SK-N-SH (cell line): ENCODE measurements at regions not wholly inside any gene's neighbourhood (a gene's known extent, or its start where the extent isn't known, plus 50 kb on each side); places are given as distances from the start of the nearest gene placed in this dataset.

ENCODE experiments used
- CTCF ChIA-PET: fragments of 300-600, 350-600 bp; formaldehyde crosslinking; extraction: SDS; loops from one replicate; lab custom pipeline; 2021; lab: Yijun Ruan, JAX
- POLR2A ChIA-PET: fragments of 350-600 bp; sonication (Branson Sonifier 250); formaldehyde crosslinking; extraction: SDS; loops from one replicate; lab custom pipeline; 2020; ENCODE audit warnings: antibody characterized with exemption, inconsistent platforms; lab: Yijun Ruan, JAX
- DNase-seq: peaks from one replicate; pipeline ENCODE4 v3.0.0; 2012
- H2AFZ ChIP-seq: fragments of 200-600 bp; sonication (generic); 2 replicates; pipeline ENCODE4 v1.8.1; 2016; ENCODE audit warnings: antibody characterized with exemption, mild to moderate bottlenecking, low read depth
- H3F3A ChIP-seq: fragments of 200-600 bp; sonication (generic); replicated peaks from 2 replicates; pipeline ENCODE3; 2016; ENCODE audit warnings: antibody characterized with exemption, mild to moderate bottlenecking; ENCODE audit not compliant: insufficient read depth
- H3K27ac ChIP-seq, 2 experiments: fragments of 200-500 bp in 1 of 2; fragments of 200-600 bp in 1 of 2; sonication (Bioruptor generic) in 1 of 2; sonication (generic), shearing (Covaris generic) in 1 of 2; 2 replicates each; pipeline versions ENCODE4 v1.5.1 to v1.6.1; 2014 to 2016; ENCODE audit warnings: low read depth in 2 of 2, inconsistent platforms in 1 of 2, low read length in 1 of 2, mild to moderate bottlenecking in 1 of 2, mixed read lengths in 1 of 2
- H3K27me3 ChIP-seq: fragments of 200-600 bp; sonication (generic), shearing (Covaris generic); 2 replicates; pipeline ENCODE4 v1.6.1; 2016; ENCODE audit warnings: mixed run types; ENCODE audit not compliant: insufficient read depth
- H3K36me3 ChIP-seq, 2 experiments: fragments of 200-500 bp in 1 of 2; fragments of 200-600 bp in 1 of 2; sonication (Bioruptor generic) in 1 of 2; sonication (generic) in 1 of 2; replicated peaks in 1 of 2; 2 replicates each; pipeline versions ENCODE3 to v1.5.1; 2014 to 2016; ENCODE audit warnings: low read length in 1 of 2, mild to moderate bottlenecking in 1 of 2; ENCODE audit not compliant: insufficient read depth in 2 of 2, control insufficient read depth in 1 of 2
- H3K4me1 ChIP-seq, 2 experiments: fragments of 200-500 bp in 1 of 2; fragments of 200-600 bp in 1 of 2; sonication (Bioruptor generic) in 1 of 2; sonication (generic), shearing (Covaris generic) in 1 of 2; 2 replicates each; pipeline versions ENCODE4 v1.5.1 to v1.6.1; 2014 to 2016; ENCODE audit warnings: low read depth in 1 of 2, low read length in 1 of 2, mixed run types in 1 of 2; ENCODE audit not compliant: insufficient read depth in 2 of 2, control insufficient read depth in 1 of 2
- H3K4me2 ChIP-seq: fragments of 200-600 bp; sonication (generic), shearing (Covaris generic); 2 replicates; pipeline ENCODE4 v1.6.1; 2017; ENCODE audit warnings: mixed run types
- H3K4me3 ChIP-seq, 2 experiments: fragments of 200-500 bp in 1 of 2; fragments of 200-600 bp in 1 of 2; sonication (Bioruptor generic) in 1 of 2; sonication (generic), shearing (Covaris generic) in 1 of 2; 2 replicates each; pipeline versions ENCODE4 v1.5.1 to v1.8.1; 2014 to 2016; ENCODE audit warnings: low read depth in 2 of 2, inconsistent platforms in 1 of 2, low read length in 1 of 2, mild to moderate bottlenecking in 1 of 2, mixed read lengths in 1 of 2, moderate library complexity in 1 of 2
- H3K79me2 ChIP-seq: fragments of 200-600 bp; sonication (generic); 2 replicates; pipeline ENCODE4 v1.8.1; 2017; ENCODE audit warnings: mild to moderate bottlenecking; ENCODE audit not compliant: insufficient read depth
- H3K9ac ChIP-seq: fragments of 200-600 bp; sonication (generic); 2 replicates; pipeline ENCODE4 v1.6.1; 2017; ENCODE audit warnings: mixed run types
- H3K9me2 ChIP-seq: fragments of 200-600 bp; sonication (generic); 2 replicates; pipeline ENCODE4 v1.6.1; 2017; ENCODE audit warnings: mixed run types
- H3K9me3 ChIP-seq: fragments of 200-600 bp; sonication (generic); 2 replicates; pipeline ENCODE4 v1.6.1; 2017; ENCODE audit warnings: mixed run types, mild to moderate bottlenecking, moderate library complexity
- H4K20me1 ChIP-seq: fragments of 200-600 bp; sonication (generic); 2 replicates; pipeline ENCODE4 v1.6.1; 2017; ENCODE audit warnings: mild to moderate bottlenecking, mixed run types; ENCODE audit not compliant: insufficient read depth
- CHD2 ChIP-seq: fragments of 150-350 bp; IDR thresholded peaks from 2 replicates; pipeline ENCODE4 v1.6.1; 2018; ENCODE audit warnings: low read length; ENCODE audit not compliant: partially characterized antibody
- ELF1 ChIP-seq: IDR thresholded peaks from 2 replicates; pipeline ENCODE4 v1.4.0; 2012
- EP300 ChIP-seq, 2 experiments: IDR thresholded peaks; 2 replicates each; pipeline versions ENCODE4 v1.4.0 to v1.6.1; 2012; ENCODE audit warnings: borderline replicate concordance in 1 of 2, low read depth in 1 of 2, low read length in 1 of 2
- EZH2phosphoT487 ChIP-seq: fragments of 200-600 bp; sonication (generic); IDR thresholded peaks from 2 replicates; pipeline ENCODE4 v1.6.1; 2017; ENCODE audit warnings: low read depth, mixed run types, mild to moderate bottlenecking, antibody characterized with exemption, moderate library complexity, borderline replicate concordance
- FOSL2 ChIP-seq: IDR thresholded peaks from 2 replicates; pipeline ENCODE4 v1.4.0; 2012; ENCODE audit warnings: low read depth, mild to moderate bottlenecking, moderate library complexity, borderline replicate concordance
- FOXJ3 ChIP-seq: sonication (generic); formaldehyde crosslinking; IDR thresholded peaks from 2 replicates; pipeline ENCODE4 v1.5.1; 2020; ENCODE audit warnings: mild to moderate bottlenecking, missing genetic modification reagents
- FOXM1 ChIP-seq: IDR thresholded peaks from 2 replicates; pipeline ENCODE4 v1.4.0; 2012; ENCODE audit warnings: low read depth, mild to moderate bottlenecking
- GATA2 ChIP-seq: sonication (generic); formaldehyde crosslinking; IDR thresholded peaks from 2 replicates; pipeline ENCODE4 v1.5.0; 2020; ENCODE audit warnings: mild to moderate bottlenecking, missing genetic modification reagents
- IRF3 ChIP-seq: fragments of 150-350 bp; IDR thresholded peaks from 2 replicates; pipeline ENCODE4 v1.6.1; 2016; ENCODE audit warnings: mild to moderate bottlenecking, low read depth, low read length
- JUND ChIP-seq: IDR thresholded peaks from 2 replicates; pipeline ENCODE4 v1.4.0; 2012
- MAX ChIP-seq: IDR thresholded peaks from 2 replicates; pipeline ENCODE4 v1.4.0; 2012; ENCODE audit warnings: low read depth
- MEF2A ChIP-seq: IDR thresholded peaks from 2 replicates; pipeline ENCODE4 v1.4.0; 2012; ENCODE audit warnings: low read depth, borderline replicate concordance
- MXI1 ChIP-seq: IDR thresholded peaks from 2 replicates; pipeline ENCODE4 v1.6.1; 2012; ENCODE audit warnings: mild to moderate bottlenecking, low read depth, low read length, improper control_type of control experiment
- PBX3 ChIP-seq: IDR thresholded peaks from 2 replicates; pipeline ENCODE4; 2012
- POLR2AphosphoS5 ChIP-seq: IDR thresholded peaks from 2 replicates; pipeline ENCODE4 v1.6.1; 2012; ENCODE audit warnings: low read depth, low read length
- REST ChIP-seq: IDR thresholded peaks from 2 replicates; pipeline ENCODE4 v1.6.1; 2012; ENCODE audit warnings: mild to moderate bottlenecking, low read depth, low read length, moderate library complexity
- RFX5 ChIP-seq: IDR thresholded peaks from 2 replicates; pipeline ENCODE4 v1.6.1; 2012; ENCODE audit warnings: mild to moderate bottlenecking, improper control_type of control experiment, low read length
- RXRA ChIP-seq: IDR thresholded peaks from 2 replicates; pipeline ENCODE4 v1.4.0; 2012; ENCODE audit warnings: low read depth, mild to moderate bottlenecking, borderline replicate concordance
- SMC3 ChIP-seq: IDR thresholded peaks from 2 replicates; pipeline ENCODE4 v1.6.1; 2012; ENCODE audit warnings: low read depth, low read length, improper control_type of control experiment
- TCF12 ChIP-seq: IDR thresholded peaks from 2 replicates; pipeline ENCODE4 v1.4.0; 2012
- TEAD4 ChIP-seq: IDR thresholded peaks from 2 replicates; pipeline ENCODE4 v1.4.0; 2012; ENCODE audit warnings: mild to moderate bottlenecking, borderline replicate concordance; ENCODE audit not compliant: insufficient read depth
- YY1 ChIP-seq: IDR thresholded peaks from 2 replicates; pipeline ENCODE4 v1.4.0; 2012; ENCODE audit warnings: low read depth, mild to moderate bottlenecking
- TF ChIP-seq, protein P1 (sequence below): IDR thresholded peaks from 2 replicates; pipeline ENCODE4 v1.4.0; 2012; ENCODE audit warnings: low read depth, borderline replicate concordance
- TF ChIP-seq, protein P2 (sequence below): fragments of 200-600 bp; sonication (generic); IDR thresholded peaks from 2 replicates; pipeline ENCODE4 v1.6.1; 2017; ENCODE audit warnings: antibody characterized with exemption, mild to moderate bottlenecking, moderate library complexity
- TF ChIP-seq, protein P3 (sequence below): fragments of 150-350 bp; IDR thresholded peaks from 2 replicates; pipeline ENCODE4 v1.6.1; 2017; ENCODE audit warnings: antibody characterized with exemption, low read length, low read depth, borderline replicate concordance

DNA sequence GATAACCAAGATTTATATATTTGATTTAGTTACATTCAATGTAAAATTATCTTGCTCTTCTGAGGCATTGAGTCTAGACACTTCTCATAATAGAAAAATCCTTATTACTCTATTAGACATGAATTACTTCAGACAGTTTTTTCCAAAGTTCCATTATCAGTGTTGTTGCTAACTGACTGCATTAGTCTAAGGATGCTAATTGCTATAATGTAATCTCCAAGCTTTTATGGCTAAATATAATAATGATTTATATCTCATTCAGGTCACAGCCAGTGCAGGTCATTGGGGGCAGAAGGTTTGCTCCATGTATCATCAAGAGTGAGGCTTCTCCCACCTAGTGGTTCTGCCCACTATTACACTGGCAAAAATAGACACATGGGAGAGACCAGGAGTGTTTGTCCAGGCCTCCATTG lies 377.2 kb upstream of the DDI1 start:
- Histone ChIP-seq H3K9me3 (no peaks in the 10 kb centered on the region), H2AFZ (no peak overlapping the region), H3K36me3 (no peaks in the 10 kb centered on the region), H3K9ac (no peak overlapping the region), H3K27ac (peak overlapping the region; percentile 14 to 83), H3K27me3 (no peaks in the 10 kb centered on the region), H3K4me2 (no peak overlapping the region), H4K20me1 (no peaks in the 10 kb centered on the region), H3K9me2 (no peaks in the 10 kb centered on the region), H3K4me3 (no peak overlapping the region), H3K4me1 (peaks cover 4 to 8% of the 10 kb centered on the region in 2 experiments; a peak in 3 of 4 replicates), H3F3A (peaks cover 4% of the 10 kb centered on the region), H3K79me2 (no peaks in the 10 kb centered on the region)
- POLR2A ChIA-PET, result no interaction called here
- DNase-seq, result peak; percentile 48
- CTCF ChIA-PET, result interaction anchor here (0.7 to 3.6 kb wide), 19 partner anchors 8 to 404 kb away, joined by 3 to 15 read pairs (median 3); no protein-coding TSS in a partner anchor
- TF ChIP-seq JUND (peak; percentile 8; the same call in 1 of the 2 replicates), EZH2phosphoT487 (no peak), MXI1 (peak; percentile 25; the same call in 1 of the 2 replicates), YY1 (no peak), IRF3 (no peak), RFX5 (no peak), POLR2AphosphoS5 (peak; percentile 35; the same call in 1 of the 2 replicates), FOXM1 (no peak), TCF12 (peak; percentile 61), EP300 (IDR thresholded peaks at IDR 0.05; ENCODE audit: borderline replicate concordance in 1 of 2, low read depth in 1 of 2, low read length in 1 of 2) (peak; percentile 71 to 87), MAX (no peak), FOXJ3 (CRISPR knock-in tag) (0 out of 2 replicates have a peak, but pooled peaks have one; percentile 18), TEAD4 (peak; percentile 68; the same call in 1 of the 2 replicates), RXRA (no peak), GATA2 (peak; percentile 72), CHD2 (peak; percentile 20), SMC3 (peak; percentile 63), FOSL2 (no peak), REST (no peak), PBX3 (peak; percentile 47; the same call in 1 of the 2 replicates), MEF2A (peak; percentile 18; the same call in 1 of the 2 replicates), ELF1 (no peak)
- TF ChIP-seq, protein P1, sequence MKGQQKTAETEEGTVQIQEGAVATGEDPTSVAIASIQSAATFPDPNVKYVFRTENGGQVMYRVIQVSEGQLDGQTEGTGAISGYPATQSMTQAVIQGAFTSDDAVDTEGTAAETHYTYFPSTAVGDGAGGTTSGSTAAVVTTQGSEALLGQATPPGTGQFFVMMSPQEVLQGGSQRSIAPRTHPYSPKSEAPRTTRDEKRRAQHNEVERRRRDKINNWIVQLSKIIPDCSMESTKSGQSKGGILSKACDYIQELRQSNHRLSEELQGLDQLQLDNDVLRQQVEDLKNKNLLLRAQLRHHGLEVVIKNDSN, result no peak
- TF ChIP-seq, protein P2, sequence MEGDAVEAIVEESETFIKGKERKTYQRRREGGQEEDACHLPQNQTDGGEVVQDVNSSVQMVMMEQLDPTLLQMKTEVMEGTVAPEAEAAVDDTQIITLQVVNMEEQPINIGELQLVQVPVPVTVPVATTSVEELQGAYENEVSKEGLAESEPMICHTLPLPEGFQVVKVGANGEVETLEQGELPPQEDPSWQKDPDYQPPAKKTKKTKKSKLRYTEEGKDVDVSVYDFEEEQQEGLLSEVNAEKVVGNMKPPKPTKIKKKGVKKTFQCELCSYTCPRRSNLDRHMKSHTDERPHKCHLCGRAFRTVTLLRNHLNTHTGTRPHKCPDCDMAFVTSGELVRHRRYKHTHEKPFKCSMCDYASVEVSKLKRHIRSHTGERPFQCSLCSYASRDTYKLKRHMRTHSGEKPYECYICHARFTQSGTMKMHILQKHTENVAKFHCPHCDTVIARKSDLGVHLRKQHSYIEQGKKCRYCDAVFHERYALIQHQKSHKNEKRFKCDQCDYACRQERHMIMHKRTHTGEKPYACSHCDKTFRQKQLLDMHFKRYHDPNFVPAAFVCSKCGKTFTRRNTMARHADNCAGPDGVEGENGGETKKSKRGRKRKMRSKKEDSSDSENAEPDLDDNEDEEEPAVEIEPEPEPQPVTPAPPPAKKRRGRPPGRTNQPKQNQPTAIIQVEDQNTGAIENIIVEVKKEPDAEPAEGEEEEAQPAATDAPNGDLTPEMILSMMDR, result peak; percentile 66
- TF ChIP-seq, protein P3, sequence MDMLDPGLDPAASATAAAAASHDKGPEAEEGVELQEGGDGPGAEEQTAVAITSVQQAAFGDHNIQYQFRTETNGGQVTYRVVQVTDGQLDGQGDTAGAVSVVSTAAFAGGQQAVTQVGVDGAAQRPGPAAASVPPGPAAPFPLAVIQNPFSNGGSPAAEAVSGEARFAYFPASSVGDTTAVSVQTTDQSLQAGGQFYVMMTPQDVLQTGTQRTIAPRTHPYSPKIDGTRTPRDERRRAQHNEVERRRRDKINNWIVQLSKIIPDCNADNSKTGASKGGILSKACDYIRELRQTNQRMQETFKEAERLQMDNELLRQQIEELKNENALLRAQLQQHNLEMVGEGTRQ, result no peak
